Heart right ventricle (tissue), 16 donors: ENCODE measurements at regions not wholly inside any gene's neighbourhood (a gene's known extent, or its start where the extent isn't known, plus 50 kb on each side); places are given as distances from the start of the nearest gene placed in this dataset.

Experiments used
- ATAC-seq, 8 donors: fragments of 200-7000 bp; cut with Tn5 transposase; one replicate each; pipeline ENCODE4 v1.9.1; 2020; ENCODE audit warnings: mild to moderate bottlenecking in 8 of 8, moderate library complexity in 8 of 8, moderate number of reproducible peaks in 1 of 8
- DNase-seq, 2 donors: peaks; one replicate each; pipeline ENCODE4 v3.0.0-alpha.2; 2020
- H3K27ac ChIP-seq, 10 donors: fragments of 200-600 bp; sonication (generic) in 2 of 10; one replicate each; pipeline versions ENCODE4 v1.5.0 to v1.8.0; 2020 to 2022; ENCODE audit warnings: mild to moderate bottlenecking in 3 of 10
- H3K27me3 ChIP-seq, 7 donors: fragments of 200-600 bp; one replicate each; pipeline ENCODE4 v1.8.0; 2021 to 2022; ENCODE audit warnings: mild to moderate bottlenecking in 2 of 7
- H3K36me3 ChIP-seq, 9 donors: fragments of 200-600 bp; sonication (generic) in 1 of 9; one replicate each; pipeline versions ENCODE4 v1.5.0 to v1.8.0; 2020 to 2022; ENCODE audit warnings: mild to moderate bottlenecking in 2 of 9
- H3K4me1 ChIP-seq, 9 donors: fragments of 200-600 bp; sonication (generic) in 1 of 9; one replicate each; pipeline versions ENCODE4 v1.5.0 to v1.8.0; 2020 to 2022; ENCODE audit warnings: mild to moderate bottlenecking in 4 of 9
- H3K4me3 ChIP-seq, 10 donors: fragments of 200-600 bp; sonication (generic) in 2 of 10; one replicate each; pipeline versions ENCODE4 v1.5.0 to v1.8.0; 2020 to 2022; ENCODE audit warnings: mild to moderate bottlenecking in 7 of 10, moderate library complexity in 2 of 10
- H3K9me3 ChIP-seq, 11 donors: fragments of 200-600 bp in 10 of 11; sonication (generic) in 2 of 11; one replicate each; pipeline versions ENCODE4 v1.5.0 to v1.8.0; 2013 to 2022; ENCODE audit warnings: mild to moderate bottlenecking in 2 of 11, control low read depth in 1 of 11, moderate library complexity in 1 of 11
- WGBS, 2 donors: extraction: QIAGEN DNeasy Blood & Tissue Kit; methylation state at CpG; one replicate each; pipeline ENCODE4 v1.1.7; 2013; ENCODE audit warnings: inconsistent platforms in 1 of 2; 5-methylcytosine and 5-hydroxymethylcytosine counted together
- intact Hi-C, 10 donors: fragments of 100-400 bp; cut with DNase I; formaldehyde crosslinking; loops; one replicate each; pipeline versions ENCODE4 v1.11.1 to v1.14.2; 2022
- TF ChIP-seq, protein P1 (sequence below), 9 donors: fragments of 200-600 bp; sonication (generic) in 2 of 9; IDR thresholded peaks; one replicate each; pipeline versions ENCODE4 v1.5.0 to v1.8.0; 2021 to 2022; ENCODE audit warnings: antibody characterized with exemption in 9 of 9, mild to moderate bottlenecking in 5 of 9, moderate library complexity in 1 of 9
- donor health status: Arrhythmogenic right ventricular cardiomyopathy.
- donor health status: ischemic (EF 13 %, LVEDD 7.1; RV severe dilation, severe dysfunction).
- donor health status: healthy with polysubstance abuse.
- donor health status: DM: no; HTN: yes; CAD: no.
- donor health status: DM: no; HTN: no; CAD: no.
- donor health status: ischemic (EF 25% LVEDD 6.9; RV normal size, moderate dysfunction).
- donor health status: ischemic (EF 25% LVEDD 5.7; RV mildly dilated, moderate dysfunction).
- donor health status: healthy.
- donor health status: DM: yes; HTN: yes; CAD: no.
- donor health status: Ischemic cardiomyopathy.
- donor health status: ischemic (EF 35%, LVEDD 5.7; RV mildly dilated, moderate dysfunction).
- donor health status: nonischemic (EF 11% LVEDD 7.7; RV severe dilation, severe dysfunction).
- donor health status: DM: yes; HTN: yes; CAD: no.
- donor health status: PGD.
- donor health status: ischemic (EF 29% LVEDD 5.4; RV normal size, mild dysfunction).
- donor health status: nonischemic (EF 23%, LVEDD 6.1; RV moderate dilation, normal function).

DNA sequence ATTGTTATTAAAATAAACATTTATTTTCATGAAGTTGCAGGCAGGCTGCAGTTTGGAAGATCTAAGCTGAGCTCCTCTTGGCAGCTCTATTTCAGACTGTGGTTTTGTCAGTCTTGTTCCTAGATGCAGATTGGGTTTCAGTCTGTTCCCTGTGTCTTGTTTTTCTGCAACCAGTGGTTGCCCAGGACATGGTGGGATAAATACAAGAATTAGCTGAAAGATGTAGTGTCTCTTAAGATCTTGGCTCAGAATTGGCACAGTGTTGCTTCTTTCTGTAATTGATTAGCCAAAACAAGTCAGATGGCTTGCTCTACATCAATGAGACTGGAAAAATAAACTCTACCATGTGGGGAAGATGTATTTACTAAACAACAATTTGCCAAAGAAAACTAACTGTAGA, 283.0 kb upstream of the BOD1L1 start:
- H3K36me3 ChIP-seq, result no peaks in the 10 kb centered on the region
- TF ChIP-seq, protein P1, sequence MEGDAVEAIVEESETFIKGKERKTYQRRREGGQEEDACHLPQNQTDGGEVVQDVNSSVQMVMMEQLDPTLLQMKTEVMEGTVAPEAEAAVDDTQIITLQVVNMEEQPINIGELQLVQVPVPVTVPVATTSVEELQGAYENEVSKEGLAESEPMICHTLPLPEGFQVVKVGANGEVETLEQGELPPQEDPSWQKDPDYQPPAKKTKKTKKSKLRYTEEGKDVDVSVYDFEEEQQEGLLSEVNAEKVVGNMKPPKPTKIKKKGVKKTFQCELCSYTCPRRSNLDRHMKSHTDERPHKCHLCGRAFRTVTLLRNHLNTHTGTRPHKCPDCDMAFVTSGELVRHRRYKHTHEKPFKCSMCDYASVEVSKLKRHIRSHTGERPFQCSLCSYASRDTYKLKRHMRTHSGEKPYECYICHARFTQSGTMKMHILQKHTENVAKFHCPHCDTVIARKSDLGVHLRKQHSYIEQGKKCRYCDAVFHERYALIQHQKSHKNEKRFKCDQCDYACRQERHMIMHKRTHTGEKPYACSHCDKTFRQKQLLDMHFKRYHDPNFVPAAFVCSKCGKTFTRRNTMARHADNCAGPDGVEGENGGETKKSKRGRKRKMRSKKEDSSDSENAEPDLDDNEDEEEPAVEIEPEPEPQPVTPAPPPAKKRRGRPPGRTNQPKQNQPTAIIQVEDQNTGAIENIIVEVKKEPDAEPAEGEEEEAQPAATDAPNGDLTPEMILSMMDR (IDR thresholded peaks at IDR 0.05), result no peak
- intact Hi-C loops, result no loop called here
- DNase-seq (no peak), ATAC-seq (no peak)
- no peaks in the 10 kb centered on the region for H3K9me3 ChIP-seq
- no peak overlapping the region for H3K4me3 ChIP-seq
- no peak overlapping the region for H3K27ac ChIP-seq
- H3K27me3 ChIP-seq, result no peaks in the 10 kb centered on the region
- peaks cover 0 to 4% (median 0%) of the 10 kb centered on the region in 9 donors for H3K4me1 ChIP-seq

DNA sequence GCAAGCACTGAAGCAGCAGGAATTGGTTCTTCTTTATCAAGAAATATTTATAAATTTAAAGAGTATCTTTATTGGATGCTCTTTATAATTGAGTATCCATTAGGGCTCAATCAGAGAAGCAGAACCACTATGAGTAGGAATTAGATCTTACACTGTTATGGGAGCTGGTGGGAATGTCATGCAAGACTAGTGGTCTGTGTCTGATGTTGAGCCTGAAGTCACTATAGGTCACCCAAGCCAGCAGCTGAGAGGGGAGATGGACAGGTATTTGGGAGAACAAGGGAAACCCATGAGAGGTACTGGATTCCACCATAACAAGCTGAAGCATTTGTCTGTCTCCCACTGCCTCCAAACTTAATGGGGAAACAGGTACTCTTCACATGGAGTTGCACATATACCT, 283.7 kb upstream of the BOD1L1 start:
- ATAC-seq, result no peak
- intact Hi-C loops, result no loop called here
- DNase-seq, result no peak
- Histone ChIP-seq H3K4me3 (no peak overlapping the region), H3K27me3 (no peaks in the 10 kb centered on the region), H3K9me3 (no peaks in the 10 kb centered on the region), H3K4me1 (peaks cover 0 to 4% (median 0%) of the 10 kb centered on the region in 9 donors), H3K36me3 (no peaks in the 10 kb centered on the region), H3K27ac (no peak overlapping the region)
- TF ChIP-seq, protein P1 (IDR thresholded peaks at IDR 0.05), result no peak

DNA sequence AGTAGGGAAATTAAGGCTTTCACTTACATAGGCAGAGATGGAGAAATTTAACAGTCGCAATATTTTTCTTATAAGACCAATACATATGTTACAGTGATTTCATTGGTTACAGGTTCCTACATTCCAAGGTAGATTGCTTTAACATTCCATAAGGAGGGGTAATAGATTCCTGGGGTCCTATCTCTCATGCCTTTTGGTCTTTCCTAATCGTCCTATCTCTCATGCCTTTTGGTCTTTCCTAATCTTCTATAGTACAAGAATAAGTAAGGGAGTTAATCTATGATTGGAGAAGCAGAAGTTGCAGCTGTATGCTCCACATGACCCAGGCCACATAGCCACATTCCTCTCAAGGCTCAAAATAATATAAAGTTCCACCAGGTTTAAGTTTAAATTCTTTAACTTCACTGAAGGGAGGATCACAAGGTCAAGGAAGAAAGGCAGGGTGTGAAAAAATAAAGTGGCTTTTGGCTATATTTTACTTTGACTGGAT, 285.0 kb upstream of the BOD1L1 start:
- Histone ChIP-seq H3K9me3 (no peaks in the 10 kb centered on the region), H3K36me3 (no peaks in the 10 kb centered on the region), H3K4me1 (peaks cover 0 to 4% (median 0%) of the 10 kb centered on the region in 9 donors), H3K4me3 (no peak overlapping the region), H3K27ac (no peak overlapping the region), H3K27me3 (no peaks in the 10 kb centered on the region)
- DNase-seq, result no peak
- intact Hi-C loops, result no loop called here
- WGBS, 2 donors, result 60 to 64% methylated on average over 2 of the region's 2 CpGs
- TF ChIP-seq, protein P1 (IDR thresholded peaks at IDR 0.05), result no peak
- ATAC-seq, result no peak

DNA sequence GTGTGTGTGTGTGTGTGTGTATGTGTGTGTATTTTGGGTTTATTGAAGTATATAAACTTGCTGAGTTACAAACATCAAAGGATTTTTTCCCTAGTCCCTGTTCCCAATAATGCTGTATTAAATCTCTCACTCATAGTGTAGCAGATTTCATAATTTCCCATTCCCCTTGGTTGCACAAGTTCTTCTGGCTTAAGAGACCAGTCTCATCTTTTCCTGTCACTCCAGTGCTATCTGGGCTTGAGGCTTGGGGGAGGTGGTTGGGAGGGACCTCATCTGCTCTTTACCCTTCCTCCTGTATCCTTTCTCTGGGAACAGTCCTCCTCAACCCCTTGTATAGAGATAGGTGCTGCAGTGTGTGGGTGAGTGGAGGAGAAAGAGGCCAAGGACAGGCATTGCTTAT, 285.4 kb upstream of the BOD1L1 start:
- no peaks in the 10 kb centered on the region for H3K9me3 ChIP-seq
- peaks cover 0 to 8% (median 0%) of the 10 kb centered on the region in 9 donors for H3K4me1 ChIP-seq
- TF ChIP-seq, protein P1 (IDR thresholded peaks at IDR 0.05), result no peak
- DNase-seq (no peak), ATAC-seq (no peak)
- H3K36me3 ChIP-seq, result no peaks in the 10 kb centered on the region
- intact Hi-C loops, result no loop called here
- no peak overlapping the region for H3K4me3 ChIP-seq
- H3K27ac ChIP-seq, result no peak overlapping the region
- no peaks in the 10 kb centered on the region for H3K27me3 ChIP-seq

DNA sequence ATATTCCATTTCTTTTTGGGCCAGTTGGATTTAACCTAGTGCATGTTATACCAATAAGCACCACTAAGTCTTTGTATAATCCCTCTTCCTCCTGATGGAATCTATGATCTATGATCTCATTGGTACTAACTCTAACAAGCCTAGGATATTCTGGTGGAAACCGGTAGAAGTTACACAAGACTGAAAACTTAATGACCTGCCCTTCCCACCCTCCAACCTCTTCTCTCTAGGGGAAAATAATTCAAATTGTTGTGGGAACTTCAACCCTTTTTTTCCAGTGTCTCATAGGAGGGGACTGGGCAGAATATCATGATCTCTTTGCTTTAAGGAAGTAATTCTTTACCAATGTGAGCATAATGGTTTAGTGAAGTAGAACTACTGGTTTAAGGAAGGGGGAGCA, 289.5 kb upstream of the BOD1L1 start:
- DNase-seq (no peak), ATAC-seq (no peak)
- no peaks in the 10 kb centered on the region for H3K27me3 ChIP-seq
- intact Hi-C loops, result no loop called here
- no peak overlapping the region for H3K27ac ChIP-seq
- TF ChIP-seq, protein P1 (IDR thresholded peaks at IDR 0.05), result no peak
- peaks cover 0 to 24% (median 0%) of the 10 kb centered on the region in 9 donors for H3K4me1 ChIP-seq
- H3K36me3 ChIP-seq, result no peaks in the 10 kb centered on the region
- H3K4me3 ChIP-seq, result no peak overlapping the region
- WGBS, 2 donors, result 71 to 88% methylated on average over 1 of the region's 1 CpG
- H3K9me3 ChIP-seq, result no peaks in the 10 kb centered on the region
